Nephron progenitor cell (in vitro differentiated cells): ENCODE measurements at regions not wholly inside any gene's neighbourhood (a gene's known extent, or its start where the extent isn't known, plus 50 kb on each side); places are given as distances from the start of the nearest gene placed in this dataset.

ENCODE experiments used
- DNase-seq: peaks from one replicate; pipeline ENCODE4 v3.0.0; 2021
- H3K27ac Mint-ChIP-seq: 2 replicates; pipeline ENCODE4 v1.8.0; 2021; ENCODE audit warnings: mild to moderate bottlenecking, moderate library complexity, mixed read lengths
- H3K27me3 Mint-ChIP-seq: 2 replicates; pipeline ENCODE4 v1.8.0; 2021; ENCODE audit warnings: mild to moderate bottlenecking, low read depth, mixed read lengths; ENCODE audit not compliant: poor library complexity
- H3K36me3 Mint-ChIP-seq: 2 replicates; pipeline ENCODE4 v1.8.0; 2021; ENCODE audit warnings: low read depth, mixed read lengths
- H3K4me1 Mint-ChIP-seq: 2 replicates; pipeline ENCODE4 v1.8.0; 2021; ENCODE audit warnings: mixed read lengths
- H3K4me3 Mint-ChIP-seq: 2 replicates; pipeline ENCODE4 v1.8.0; 2021; ENCODE audit warnings: mild to moderate bottlenecking, moderate library complexity, mixed read lengths
- H3K9me3 Mint-ChIP-seq: 2 replicates; pipeline ENCODE4 v1.8.0; 2021; ENCODE audit warnings: mild to moderate bottlenecking, moderate library complexity, mixed read lengths
- CTCF ChIP-seq: fragments of 200-600 bp; sonication (generic); IDR thresholded peaks from 2 replicates; pipeline ENCODE4 v1.5.0; 2021; ENCODE audit warnings: antibody characterized with exemption

- H3K4me1 Mint-ChIP-seq, result peaks cover 38% of the 10 kb centered on the region
- no peak for TF ChIP-seq CTCF
- peaks cover 3% of the 10 kb centered on the region for H3K9me3 Mint-ChIP-seq
- no peak for DNase-seq
- peak overlapping the region; percentile 15 for H3K4me3 Mint-ChIP-seq
- H3K27ac Mint-ChIP-seq, result no peak overlapping the region
- H3K36me3 Mint-ChIP-seq, result no peaks in the 10 kb centered on the region
- H3K27me3 Mint-ChIP-seq, result no peaks in the 10 kb centered on the region
Observed at GRCh38 chr3:55159711-55160110, 231.9 kb upstream of the LRTM1 start.

DNA sequence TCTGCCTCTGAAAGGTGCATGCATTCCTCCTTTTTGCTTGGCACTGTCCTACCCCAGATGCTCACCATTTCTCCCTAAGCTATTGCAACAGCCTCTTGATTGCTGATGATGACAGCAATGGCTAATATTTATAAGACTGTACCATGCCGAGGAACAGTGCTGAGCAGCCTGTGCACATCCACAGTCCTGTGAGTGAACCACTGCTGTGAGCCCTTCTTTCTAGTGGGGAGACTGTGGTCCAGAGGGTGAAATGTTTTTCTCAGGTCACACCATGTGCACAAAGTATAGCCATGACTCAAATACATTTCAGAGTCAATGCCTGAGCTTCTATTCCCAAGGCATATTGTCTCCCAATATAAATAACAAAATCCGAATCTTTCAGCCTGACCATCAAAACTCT, 231.2 kb upstream of the LRTM1 start:
- Mint-ChIP-seq H3K27me3 (no peaks in the 10 kb centered on the region), H3K4me3 (no peak overlapping the region), H3K4me1 (peaks cover 33% of the 10 kb centered on the region), H3K9me3 (peaks cover 3% of the 10 kb centered on the region), H3K36me3 (no peaks in the 10 kb centered on the region), H3K27ac (no peak overlapping the region)
- TF ChIP-seq CTCF, result no peak
- no peak for DNase-seq

GRCh38 chr3:55158345-55158744, 230.5 kb upstream of the LRTM1 start:
- no peak for TF ChIP-seq CTCF
- Mint-ChIP-seq H3K36me3 (no peaks in the 10 kb centered on the region), H3K9me3 (peaks cover 3% of the 10 kb centered on the region), H3K4me1 (peaks cover 33% of the 10 kb centered on the region), H3K4me3 (no peak overlapping the region), H3K27ac (no peak overlapping the region), H3K27me3 (no peaks in the 10 kb centered on the region)
- DNase-seq, result no peak

GRCh38 chr3:55157731-55158130, 229.9 kb upstream of the LRTM1 start:
- Mint-ChIP-seq H3K4me1 (peaks cover 28% of the 10 kb centered on the region), H3K27me3 (no peaks in the 10 kb centered on the region), H3K36me3 (no peaks in the 10 kb centered on the region), H3K27ac (no peak overlapping the region), H3K9me3 (peaks cover 3% of the 10 kb centered on the region), H3K4me3 (no peak overlapping the region)
- no peak for TF ChIP-seq CTCF
- no peak for DNase-seq

DNA sequence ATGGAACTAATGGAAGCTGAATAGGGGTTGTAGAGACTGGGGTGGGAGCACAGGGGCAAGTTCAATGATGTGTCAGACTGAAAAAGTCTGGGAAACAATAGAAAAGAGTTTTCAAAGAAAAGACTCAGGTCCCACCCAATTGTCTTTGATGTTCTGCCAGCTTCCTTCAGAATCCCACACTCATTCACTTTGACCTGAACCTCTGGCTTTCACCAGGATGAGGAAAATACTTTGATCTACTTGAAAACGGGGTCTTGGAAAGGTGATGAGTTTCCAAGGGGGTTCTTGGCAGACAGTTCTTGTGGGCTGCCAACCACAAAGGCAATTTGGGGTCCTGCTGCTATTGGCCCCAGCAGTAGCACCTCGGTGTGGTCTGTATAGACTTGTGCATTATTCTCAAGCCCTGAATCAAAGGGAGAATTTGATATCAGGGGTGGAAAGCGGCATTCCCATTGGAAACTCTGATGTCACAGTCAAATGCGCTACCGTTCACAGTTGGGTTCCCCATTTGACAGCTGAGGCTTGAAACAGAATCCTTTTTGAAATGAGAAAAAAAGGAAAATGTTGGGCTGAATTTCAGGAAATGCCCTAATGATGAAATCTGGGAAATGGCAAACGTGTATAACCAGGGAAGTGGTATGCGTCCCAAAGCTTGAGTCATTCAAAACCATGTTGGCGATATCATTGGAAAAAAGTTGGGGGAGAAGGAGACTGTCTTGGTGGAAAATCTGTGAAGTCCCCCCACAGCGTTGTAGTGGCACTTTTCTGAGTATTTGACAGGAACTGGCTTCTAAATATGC, 229.2 kb upstream of the LRTM1 start:
- Mint-ChIP-seq H3K27me3 (peaks cover 4% of the 10 kb centered on the region), H3K9me3 (peaks cover 3% of the 10 kb centered on the region), H3K4me3 (no peak overlapping the region), H3K36me3 (no peaks in the 10 kb centered on the region), H3K4me1 (peaks cover 23% of the 10 kb centered on the region), H3K27ac (no peak overlapping the region)
- no peak for TF ChIP-seq CTCF
- DNase-seq, result no peak
